RWPE2 (cell line): ENCODE measurements at regions not wholly inside any gene's neighbourhood (a gene's known extent, or its start where the extent isn't known, plus 50 kb on each side); places are given as distances from the start of the nearest gene placed in this dataset.

Source experiments
- ATAC-seq: fragments of 200-7000 bp; cut with Tn5 transposase; 3 replicates; pipeline ENCODE4 v1.9.1; 2021; ENCODE audit warnings: low read depth
- DNase-seq: peaks from one replicate; pipeline ENCODE4 v3.0.0-alpha.2; 2020; ENCODE audit warnings: low spot score
- H3K27ac ChIP-seq: fragments of 450-650 bp; 2 replicates; pipeline ENCODE4 v1.5.1; 2017; ENCODE audit warnings: mild to moderate bottlenecking; ENCODE audit not compliant: poor library complexity, severe bottlenecking
- H3K27me3 ChIP-seq: fragments of 250-450 bp; sonication (Bioruptor Pico); 2 replicates; pipeline ENCODE4 v1.5.1; 2021; ENCODE audit warnings: mild to moderate bottlenecking, moderate library complexity; ENCODE audit not compliant: insufficient read depth, poor library complexity, severe bottlenecking
- H3K36me3 ChIP-seq: fragments of 250-450 bp; sonication (Bioruptor Pico); 2 replicates; pipeline ENCODE4 v1.5.1; 2020; ENCODE audit warnings: low read depth, mild to moderate bottlenecking, moderate library complexity
- H3K4me1 ChIP-seq: fragments of 250-450 bp; sonication (Bioruptor Pico); 2 replicates; pipeline ENCODE4 v1.5.1; 2021; ENCODE audit warnings: mild to moderate bottlenecking, moderate library complexity; ENCODE audit not compliant: insufficient read depth, poor library complexity, severe bottlenecking
- H3K4me3 ChIP-seq: fragments of 250-450 bp; sonication (Bioruptor Pico); 2 replicates; pipeline ENCODE4 v1.5.1; 2021; ENCODE audit warnings: mild to moderate bottlenecking, moderate library complexity; ENCODE audit not compliant: severe bottlenecking
- H3K9me3 ChIP-seq: fragments of 250-450 bp; sonication (Bioruptor Pico); 2 replicates; pipeline ENCODE4 v1.5.1; 2021; ENCODE audit warnings: mild to moderate bottlenecking, moderate library complexity; ENCODE audit not compliant: severe bottlenecking
- CTCF ChIP-seq: fragments of 450-650 bp; IDR thresholded peaks from one replicate; pipeline ENCODE4 v1.5.1; 2017; ENCODE audit warnings: mild to moderate bottlenecking, moderate library complexity; ENCODE audit not compliant: poor library complexity, severe bottlenecking

GRCh38 chr5:92778261-92778660 lies 802.8 kb downstream of the NR2F1-AS1 start:
- Histone ChIP-seq H3K27me3 (no peaks in the 10 kb centered on the region), H3K27ac (no peak overlapping the region), H3K9me3 (no peaks in the 10 kb centered on the region), H3K4me1 (no peaks in the 10 kb centered on the region), H3K36me3 (no peaks in the 10 kb centered on the region), H3K4me3 (no peak overlapping the region)
- no peak for TF ChIP-seq CTCF
- ATAC-seq (no peak), DNase-seq (no peak)

- H3K4me3 ChIP-seq, result no peak overlapping the region
- H3K27me3 ChIP-seq, result no peaks in the 10 kb centered on the region
- DNase-seq (no peak), ATAC-seq (no peak)
- TF ChIP-seq CTCF, result no peak
- H3K36me3 ChIP-seq, result no peaks in the 10 kb centered on the region
- no peak overlapping the region for H3K27ac ChIP-seq
- no peaks in the 10 kb centered on the region for H3K4me1 ChIP-seq
- H3K9me3 ChIP-seq, result no peaks in the 10 kb centered on the region
These were observed 803.6 kb downstream of the NR2F1-AS1 start for GRCh38 chr5:92777421-92777820.

- no peak overlapping the region for H3K27ac ChIP-seq
- no peak overlapping the region for H3K4me3 ChIP-seq
- no peak for DNase-seq
- H3K9me3 ChIP-seq, result no peaks in the 10 kb centered on the region
- no peaks in the 10 kb centered on the region for H3K4me1 ChIP-seq
- TF ChIP-seq CTCF, result no peak
- no peaks in the 10 kb centered on the region for H3K27me3 ChIP-seq
- peak; percentile 86 for ATAC-seq
- no peaks in the 10 kb centered on the region for H3K36me3 ChIP-seq
These were observed 805.1 kb downstream of the NR2F1-AS1 start for GRCh38 chr5:92775711-92776615.

GRCh38 chr5:92769978-92770377 lies 811.0 kb downstream of the NR2F1-AS1 start:
- DNase-seq (no peak), ATAC-seq (no peak)
- TF ChIP-seq CTCF, result no peak
- H3K4me1 ChIP-seq, result no peaks in the 10 kb centered on the region
- no peak overlapping the region for H3K4me3 ChIP-seq
- H3K27ac ChIP-seq, result no peak overlapping the region
- H3K36me3 ChIP-seq, result no peaks in the 10 kb centered on the region
- no peaks in the 10 kb centered on the region for H3K9me3 ChIP-seq
- no peaks in the 10 kb centered on the region for H3K27me3 ChIP-seq

GRCh38 chr5:92761585-92761984 lies 819.4 kb downstream of the NR2F1-AS1 start:
- no peaks in the 10 kb centered on the region for H3K36me3 ChIP-seq
- no peak for TF ChIP-seq CTCF

More at GRCh38 chr5:92761585-92761984, 819.4 kb downstream of the NR2F1-AS1 start:
- H3K27ac ChIP-seq, result no peak overlapping the region
- ATAC-seq, result no peak
- DNase-seq, result no peak
- peaks cover 13% of the 10 kb centered on the region for H3K4me1 ChIP-seq
- no peak overlapping the region for H3K4me3 ChIP-seq
- H3K9me3 ChIP-seq, result no peaks in the 10 kb centered on the region
- H3K27me3 ChIP-seq, result no peaks in the 10 kb centered on the region
